Neural progenitor cell (in vitro differentiated cells): ENCODE measurements at regions not wholly inside any gene's neighbourhood (a gene's known extent, or its start where the extent isn't known, plus 50 kb on each side); places are given as distances from the start of the nearest gene placed in this dataset.

Experiments
- CTCF ChIP-seq: fragments of 200-600 bp; sonication (generic); IDR thresholded peaks from 2 replicates; pipeline ENCODE4 v1.5.1; 2017; ENCODE audit warnings: antibody characterized with exemption, mild to moderate bottlenecking
- EZH2phosphoT487 ChIP-seq: fragments of 200-600 bp; sonication (generic); IDR thresholded peaks from 2 replicates; pipeline ENCODE4 v1.6.1; 2017; ENCODE audit warnings: antibody characterized with exemption

- no peak for TF ChIP-seq EZH2phosphoT487
- TF ChIP-seq CTCF: no peak
Measured at GRCh38 chr13:73385848-73386247, 327.0 kb downstream of the KLF5 start.
